ENCODE measurements at regions not wholly inside any gene's neighbourhood (a gene's known extent, or its start where the extent isn't known, plus 50 kb on each side); places are given as distances from the start of the nearest gene placed in this dataset.

GRCh38 chr7:41792120-41792519 is 89.2 kb upstream of the INHBA start:
- H3K27ac ChIP-seq (ENCODE audit: low read depth, low read length), result no peak overlapping the region
- DNase-seq (ENCODE audit: low read depth, low spot score), result no peak
- no peak for TF ChIP-seq CTCF (IDR thresholded peaks at IDR 0.05; ENCODE audit: low read depth, low read length)
- ChIA-PET CTCF (no interaction called here), POLR2A (no interaction called here)
- no peak overlapping the region for H3K4me3 ChIP-seq (ENCODE audit: low read depth, low read length)
- H3K9me3 ChIP-seq (ENCODE audit: control insufficient read depth, insufficient read depth, low read length), result no peaks in the 10 kb centered on the region
- no peaks in the 10 kb centered on the region for H3K27me3 ChIP-seq (ENCODE audit: control insufficient read depth, insufficient read depth, low read length)

DNA sequence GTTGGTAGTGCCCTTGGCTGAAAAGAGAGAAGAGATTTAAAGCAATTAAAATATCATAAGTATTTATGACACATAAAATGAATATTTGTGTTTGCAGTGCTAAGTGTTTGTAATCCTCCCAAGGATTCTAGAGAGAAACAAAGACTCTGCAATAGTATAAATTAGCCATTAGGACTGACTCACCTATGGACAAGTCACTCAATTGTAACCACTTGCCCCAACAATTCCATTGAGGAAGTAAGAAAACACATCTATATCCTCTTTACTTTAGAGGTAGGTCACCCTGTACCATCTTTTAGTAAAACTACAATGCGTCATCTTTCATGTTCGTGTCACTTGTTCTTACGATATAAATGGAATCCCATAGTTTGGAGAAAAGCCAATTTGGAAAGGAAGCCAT is 85.7 kb upstream of the INHBA start:
- Histone ChIP-seq H3K27ac (ENCODE audit: low read depth, low read length) (no peak overlapping the region), H3K4me3 (ENCODE audit: low read depth, low read length) (no peak overlapping the region), H3K27me3 (ENCODE audit: control insufficient read depth, insufficient read depth, low read length) (no peaks in the 10 kb centered on the region), H3K9me3 (ENCODE audit: control insufficient read depth, insufficient read depth, low read length) (no peaks in the 10 kb centered on the region)
- POLR2A ChIA-PET, result no interaction called here
- no peak for TF ChIP-seq CTCF (IDR thresholded peaks at IDR 0.05; ENCODE audit: low read depth, low read length)
- CTCF ChIA-PET, result no interaction called here
- no peak for DNase-seq (ENCODE audit: low read depth, low spot score)

- no peaks in the 10 kb centered on the region for H3K27me3 ChIP-seq (ENCODE audit: control insufficient read depth, insufficient read depth, low read length)
- no peak for DNase-seq (ENCODE audit: low read depth, low spot score)
- H3K27ac ChIP-seq (ENCODE audit: low read depth, low read length), result no peak overlapping the region
- ChIA-PET POLR2A (no interaction called here), CTCF (no interaction called here)
- H3K4me3 ChIP-seq (ENCODE audit: low read depth, low read length), result no peak overlapping the region
- no peak for TF ChIP-seq CTCF (IDR thresholded peaks at IDR 0.05; ENCODE audit: low read depth, low read length)
- H3K9me3 ChIP-seq (ENCODE audit: control insufficient read depth, insufficient read depth, low read length), result no peaks in the 10 kb centered on the region
Measured at GRCh38 chr7:41787651-41788350, 84.9 kb upstream of the INHBA start.

- ChIA-PET CTCF (no interaction called here), POLR2A (no interaction called here)
- H3K9me3 ChIP-seq (ENCODE audit: control insufficient read depth, insufficient read depth, low read length), result no peaks in the 10 kb centered on the region
- no peak for DNase-seq (ENCODE audit: low read depth, low spot score)
- H3K4me3 ChIP-seq (ENCODE audit: low read depth, low read length), result no peak overlapping the region
- no peak overlapping the region for H3K27ac ChIP-seq (ENCODE audit: low read depth, low read length)
- no peak for TF ChIP-seq CTCF (IDR thresholded peaks at IDR 0.05; ENCODE audit: low read depth, low read length)
- no peaks in the 10 kb centered on the region for H3K27me3 ChIP-seq (ENCODE audit: control insufficient read depth, insufficient read depth, low read length)
Measured at GRCh38 chr7:41786944-41787343, 84.1 kb upstream of the INHBA start.

GRCh38 chr7:41786404-41786803 is 83.5 kb upstream of the INHBA start:
- no peak overlapping the region for H3K4me3 ChIP-seq (ENCODE audit: low read depth, low read length)
- no peaks in the 10 kb centered on the region for H3K27me3 ChIP-seq (ENCODE audit: control insufficient read depth, insufficient read depth, low read length)
- POLR2A ChIA-PET, result no interaction called here
- CTCF ChIA-PET, result no interaction called here
- H3K27ac ChIP-seq (ENCODE audit: low read depth, low read length), result no peak overlapping the region
- H3K9me3 ChIP-seq (ENCODE audit: control insufficient read depth, insufficient read depth, low read length), result no peaks in the 10 kb centered on the region
- TF ChIP-seq CTCF (IDR thresholded peaks at IDR 0.05; ENCODE audit: low read depth, low read length), result no peak
- DNase-seq (ENCODE audit: low read depth, low spot score), result no peak

Measured in AG04450 (cell line).